ENCODE measurements at regions not wholly inside any gene's neighbourhood (a gene's known extent, or its start where the extent isn't known, plus 50 kb on each side); places are given as distances from the start of the nearest gene placed in this dataset.

- ATAC-seq (no peak), DNase-seq (no peak)
- H3K27me3 ChIP-seq = no peaks in the 10 kb centered on the region
- whole genome bisulfite sequencing, 2 donors = 71 to 76% methylated on average over 7 of the region's 7 CpGs
- no peak overlapping the region for H3K27ac ChIP-seq
- H3K4me1 ChIP-seq = no peaks in the 10 kb centered on the region
- intact Hi-C loops (cut with DNase I) = no loop called here
- no peak overlapping the region for H3K4me3 ChIP-seq
- no peaks in the 10 kb centered on the region for H3K36me3 ChIP-seq
- H3K9me3 ChIP-seq = no peaks in the 10 kb centered on the region
- no peak for TF ChIP-seq CTCF (IDR thresholded peaks at IDR 0.05)
Observed at GRCh38 chr15:72915843-72916242, 132.3 kb upstream of the ADPGK start.

GRCh38 chr15:72912996-72913395 lies 129.4 kb upstream of the ADPGK start:
- no peak for TF ChIP-seq CTCF (IDR thresholded peaks at IDR 0.05)
- 67 to 69% methylated on average over 2 of the region's 2 CpGs for WGBS, 2 donors
- no peaks in the 10 kb centered on the region for H3K9me3 ChIP-seq
- ATAC-seq (no peak), DNase-seq (no peak)
- H3K4me1 ChIP-seq = no peaks in the 10 kb centered on the region
- intact Hi-C loops (cut with DNase I) = no loop called here
- no peaks in the 10 kb centered on the region for H3K36me3 ChIP-seq
- H3K27me3 ChIP-seq = peaks cover 0 to 4% (median 0%) of the 10 kb centered on the region in 7 donors
- no peak overlapping the region for H3K4me3 ChIP-seq
- no peak overlapping the region for H3K27ac ChIP-seq

- no peak for DNase-seq
- Histone ChIP-seq H3K9me3 (no peaks in the 10 kb centered on the region), H3K36me3 (no peaks in the 10 kb centered on the region), H3K4me3 (no peak overlapping the region), H3K27ac (no peak overlapping the region), H3K4me1 (peaks cover 0 to 8% (median 0%) of the 10 kb centered on the region in 9 donors), H3K27me3 (peaks cover 0 to 4% (median 0%) of the 10 kb centered on the region in 7 donors)
- no peak for TF ChIP-seq CTCF (IDR thresholded peaks at IDR 0.05)
- intact Hi-C loops (cut with DNase I) = no loop called here
- ATAC-seq = no peak
- 52 to 57% methylated on average over 4 of the region's 4 CpGs for WGBS, 2 donors
Observed at GRCh38 chr15:72912121-72912520, 128.6 kb upstream of the ADPGK start.

- ATAC-seq (no peak), DNase-seq (no peak)
- Histone ChIP-seq H3K4me1 (peaks cover 0 to 9% (median 0%) of the 10 kb centered on the region in 9 donors), H3K4me3 (no peak overlapping the region), H3K36me3 (no peaks in the 10 kb centered on the region), H3K27me3 (peaks cover 0 to 4% (median 0%) of the 10 kb centered on the region in 7 donors), H3K27ac (no peak overlapping the region), H3K9me3 (no peaks in the 10 kb centered on the region)
- 61 to 90% methylated on average over 1 of the region's 1 CpG for WGBS, 2 donors
- intact Hi-C loops (cut with DNase I) = no loop called here
- TF ChIP-seq CTCF (IDR thresholded peaks at IDR 0.05) = no peak
Observed at GRCh38 chr15:72911626-72912025, 128.1 kb upstream of the ADPGK start.
